D721Med (cell line): ENCODE measurements at regions not wholly inside any gene's neighbourhood (a gene's known extent, or its start where the extent isn't known, plus 50 kb on each side); places are given as distances from the start of the nearest gene placed in this dataset.

Experiments
- DNase-seq: peaks from one replicate; pipeline ENCODE4 v3.0.0; 2011; ENCODE audit warnings: low spot score; ENCODE audit not compliant: insufficient read length
- FAIRE-seq: peaks from 2 replicates; lab custom pipeline; 2011; peaks lifted over from hg19 to GRCh38; lab: Jason Lieb, UNC
- TF ChIP-seq, protein P1 (sequence below): IDR thresholded peaks from 2 replicates; pipeline ENCODE4 v1.5.1; 2012; ENCODE audit warnings: mild to moderate bottlenecking, control low read depth; ENCODE audit not compliant: insufficient read depth; ENCODE audit errors: missing control alignments

DNA sequence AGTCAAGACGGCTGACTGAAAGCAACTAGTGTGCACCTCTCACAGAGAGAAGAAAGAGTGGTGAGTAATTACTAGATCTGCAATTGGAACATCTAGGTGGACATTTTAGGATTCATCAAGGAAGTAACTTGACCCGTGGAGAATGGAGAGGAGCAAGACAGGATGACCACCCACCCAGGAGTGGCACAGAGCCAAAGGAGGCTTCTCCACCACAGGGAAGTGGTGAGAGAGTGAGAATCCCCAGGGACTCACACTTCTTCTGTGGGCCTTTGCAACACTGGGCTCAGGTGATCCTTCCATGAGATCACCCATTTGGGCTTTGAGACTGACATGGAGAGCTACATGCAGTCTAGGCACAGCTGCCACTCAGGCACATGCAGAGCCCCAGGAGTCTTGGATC lies 132.8 kb upstream of the GALNT5 start:
- TF ChIP-seq, protein P1, sequence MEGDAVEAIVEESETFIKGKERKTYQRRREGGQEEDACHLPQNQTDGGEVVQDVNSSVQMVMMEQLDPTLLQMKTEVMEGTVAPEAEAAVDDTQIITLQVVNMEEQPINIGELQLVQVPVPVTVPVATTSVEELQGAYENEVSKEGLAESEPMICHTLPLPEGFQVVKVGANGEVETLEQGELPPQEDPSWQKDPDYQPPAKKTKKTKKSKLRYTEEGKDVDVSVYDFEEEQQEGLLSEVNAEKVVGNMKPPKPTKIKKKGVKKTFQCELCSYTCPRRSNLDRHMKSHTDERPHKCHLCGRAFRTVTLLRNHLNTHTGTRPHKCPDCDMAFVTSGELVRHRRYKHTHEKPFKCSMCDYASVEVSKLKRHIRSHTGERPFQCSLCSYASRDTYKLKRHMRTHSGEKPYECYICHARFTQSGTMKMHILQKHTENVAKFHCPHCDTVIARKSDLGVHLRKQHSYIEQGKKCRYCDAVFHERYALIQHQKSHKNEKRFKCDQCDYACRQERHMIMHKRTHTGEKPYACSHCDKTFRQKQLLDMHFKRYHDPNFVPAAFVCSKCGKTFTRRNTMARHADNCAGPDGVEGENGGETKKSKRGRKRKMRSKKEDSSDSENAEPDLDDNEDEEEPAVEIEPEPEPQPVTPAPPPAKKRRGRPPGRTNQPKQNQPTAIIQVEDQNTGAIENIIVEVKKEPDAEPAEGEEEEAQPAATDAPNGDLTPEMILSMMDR, result no peak
- FAIRE-seq, result no peak
- DNase-seq, result no peak

DNA sequence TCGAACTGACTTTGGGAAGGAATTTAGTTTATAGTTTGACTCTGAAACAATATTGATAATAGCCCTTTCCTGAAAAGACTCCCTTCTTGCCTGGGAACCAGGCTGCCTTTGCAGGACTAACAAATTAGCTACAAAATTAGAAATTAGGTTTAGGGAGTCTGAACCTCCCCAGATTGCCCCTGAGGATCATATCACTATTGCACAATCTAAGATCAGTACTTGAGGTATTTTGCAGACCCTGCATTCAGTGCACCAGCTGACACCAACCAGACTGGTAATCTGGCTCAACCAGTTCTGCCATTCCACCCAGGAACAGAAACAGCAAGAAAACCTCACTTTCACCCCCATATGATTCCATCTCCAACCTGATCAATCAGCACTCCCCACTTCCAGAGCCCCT lies 131.8 kb upstream of the GALNT5 start:
- DNase-seq, result no peak
- TF ChIP-seq, protein P1, result no peak
- no peak for FAIRE-seq

DNA sequence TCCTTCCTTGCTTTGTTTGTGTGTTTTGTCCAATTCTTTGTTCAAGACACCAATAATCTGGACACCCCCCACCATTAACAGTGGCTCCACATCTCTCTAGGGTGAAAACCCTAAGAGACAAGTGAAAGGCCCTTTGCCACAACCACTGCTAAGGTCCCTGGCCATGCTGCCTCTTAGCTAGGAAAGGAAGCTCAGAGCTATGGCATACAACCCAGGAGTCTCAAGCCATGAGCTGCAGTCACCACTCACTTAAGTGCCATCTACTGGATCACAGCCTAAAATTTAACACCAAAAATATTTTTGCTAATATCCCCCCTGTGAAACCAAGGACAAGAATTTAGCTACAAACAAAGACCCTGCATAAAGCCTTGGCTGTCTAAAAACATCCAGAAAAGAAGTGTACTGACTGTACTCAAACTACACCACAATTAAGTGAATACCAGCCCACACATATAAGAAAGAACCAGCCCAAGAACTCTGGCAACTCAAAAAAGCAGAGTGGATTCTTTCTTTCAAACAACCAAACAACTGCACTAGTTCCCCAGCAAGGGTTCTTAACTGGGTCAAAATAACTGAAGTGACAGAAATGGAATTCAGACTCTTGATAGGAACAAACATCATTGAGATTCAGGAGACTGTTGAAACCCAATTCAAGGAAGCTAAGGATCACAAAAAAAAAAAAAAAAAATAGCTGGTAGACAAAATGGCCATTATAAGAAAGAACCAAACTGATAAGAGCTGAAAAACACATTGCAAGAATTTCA lies 130.1 kb upstream of the GALNT5 start:
- FAIRE-seq (no peak), DNase-seq (no peak)
- TF ChIP-seq, protein P1, result no peak

DNA sequence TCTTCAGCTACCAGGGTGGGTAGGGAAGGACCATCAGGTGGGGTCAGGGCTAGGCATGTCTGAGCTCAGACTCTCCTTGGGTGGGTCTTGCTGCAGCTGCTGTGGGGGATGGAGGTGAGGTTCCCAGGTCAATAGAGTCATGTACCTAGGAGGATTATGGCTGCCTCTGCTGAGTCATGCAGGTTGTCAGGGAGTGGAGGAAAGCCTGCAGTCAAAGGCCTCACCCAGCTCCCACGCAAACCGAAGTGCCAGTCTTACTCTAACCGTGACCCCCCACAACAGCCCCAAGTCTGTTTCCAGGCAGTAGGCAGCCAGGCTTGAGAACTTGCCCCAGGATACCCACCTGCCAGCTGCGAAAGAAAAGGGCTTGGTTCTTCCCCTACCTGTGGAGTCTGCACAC lies 113.6 kb upstream of the GALNT5 start:
- TF ChIP-seq, protein P1, result no peak
- no peak for FAIRE-seq
- no peak for DNase-seq

DNA sequence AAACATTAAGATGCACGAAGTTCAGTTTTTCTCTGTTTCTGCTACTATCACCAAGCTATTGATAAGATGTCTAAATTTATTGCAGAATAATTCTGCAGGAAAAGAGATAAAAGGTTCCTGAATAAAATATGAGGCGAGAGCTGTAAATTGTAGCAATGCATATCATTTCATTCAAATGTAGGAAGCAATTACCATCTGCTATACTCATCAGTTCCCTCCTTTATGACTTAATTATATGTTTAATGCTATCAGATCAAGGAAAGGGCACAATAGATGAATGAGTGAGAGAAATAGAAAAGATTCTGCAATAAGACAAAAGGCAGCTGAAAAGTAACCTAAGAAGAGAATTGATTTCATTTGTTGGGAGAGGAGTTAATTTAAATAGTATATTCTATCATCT lies 108.2 kb upstream of the GALNT5 start:
- no peak for DNase-seq
- TF ChIP-seq, protein P1, result no peak
- no peak for FAIRE-seq

DNA sequence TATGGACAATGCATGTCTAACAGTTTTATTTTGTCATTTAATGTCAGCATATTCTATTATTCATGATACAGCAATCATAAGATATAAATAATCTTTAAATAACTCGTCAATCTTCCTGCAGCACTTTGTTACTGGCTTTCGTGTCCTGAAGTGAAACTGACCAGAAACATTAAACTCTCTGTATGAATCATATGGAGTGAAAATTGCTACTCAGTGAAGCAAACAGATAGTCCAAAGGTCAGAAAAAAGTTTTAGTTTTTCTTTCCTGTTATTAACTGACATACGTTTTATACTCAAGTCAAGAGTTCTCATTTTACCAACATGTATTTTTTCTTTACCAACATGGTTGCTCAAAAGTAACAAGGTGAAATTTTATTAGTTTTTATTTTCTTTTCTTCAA lies 106.8 kb upstream of the GALNT5 start:
- FAIRE-seq, result no peak
- no peak for DNase-seq
- TF ChIP-seq, protein P1, result no peak

DNA sequence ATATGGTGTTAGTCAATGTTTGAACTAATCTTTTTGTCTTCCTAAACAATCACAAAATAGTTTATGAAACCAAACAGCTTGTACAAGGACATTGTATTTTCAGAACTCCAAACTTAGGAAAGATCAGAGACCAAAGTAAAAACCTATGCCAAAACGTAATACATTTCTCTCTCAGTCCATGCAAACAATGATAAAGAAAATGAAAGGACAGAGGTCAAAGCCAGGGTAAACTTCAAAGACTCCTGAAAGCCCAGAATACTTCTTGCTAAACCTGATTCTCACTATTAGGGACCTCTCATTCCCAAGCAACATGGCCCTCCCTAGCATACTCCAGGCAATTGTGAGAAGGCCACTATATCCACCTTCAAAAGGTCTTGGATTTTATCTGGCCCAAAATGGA lies 105.1 kb upstream of the GALNT5 start:
- FAIRE-seq, result no peak
- TF ChIP-seq, protein P1, result no peak
- DNase-seq, result no peak
